ENCODE measurements at regions not wholly inside any gene's neighbourhood (a gene's known extent, or its start where the extent isn't known, plus 50 kb on each side); places are given as distances from the start of the nearest gene placed in this dataset.

GRCh38 chr1:115222616-115223402 is 115.2 kb downstream of the NGF start:
- Histone ChIP-seq H3K4me3 (ENCODE audit: insufficient read depth, low read length) (no peak overlapping the region), H3K4me1 (ENCODE audit: insufficient read depth, low read length) (peaks cover 7% of the 10 kb centered on the region), H3K4me2 (ENCODE audit: insufficient read depth, low read length) (no peak overlapping the region), H3K27me3 (ENCODE audit: insufficient read depth, low read length) (no peaks in the 10 kb centered on the region), H3K79me2 (ENCODE audit: insufficient read depth, low read length) (no peaks in the 10 kb centered on the region), H3K9me3 (ENCODE audit: low read depth, low read length) (no peaks in the 10 kb centered on the region), H3K36me3 (ENCODE audit: insufficient read depth, low read length) (no peaks in the 10 kb centered on the region), H2AFZ (ENCODE audit: low read length) (no peak overlapping the region), H3K27ac (ENCODE audit: low read depth, low read length) (no peak overlapping the region), H4K20me1 (ENCODE audit: insufficient read depth, low read length) (no peaks in the 10 kb centered on the region)
- no peak for TF ChIP-seq CTCF (IDR thresholded peaks at IDR 0.05; ENCODE audit: extremely low read depth, low read depth, low read length)
- no peak for DNase-seq (ENCODE audit: insufficient read length, low spot score, missing footprints)

DNA sequence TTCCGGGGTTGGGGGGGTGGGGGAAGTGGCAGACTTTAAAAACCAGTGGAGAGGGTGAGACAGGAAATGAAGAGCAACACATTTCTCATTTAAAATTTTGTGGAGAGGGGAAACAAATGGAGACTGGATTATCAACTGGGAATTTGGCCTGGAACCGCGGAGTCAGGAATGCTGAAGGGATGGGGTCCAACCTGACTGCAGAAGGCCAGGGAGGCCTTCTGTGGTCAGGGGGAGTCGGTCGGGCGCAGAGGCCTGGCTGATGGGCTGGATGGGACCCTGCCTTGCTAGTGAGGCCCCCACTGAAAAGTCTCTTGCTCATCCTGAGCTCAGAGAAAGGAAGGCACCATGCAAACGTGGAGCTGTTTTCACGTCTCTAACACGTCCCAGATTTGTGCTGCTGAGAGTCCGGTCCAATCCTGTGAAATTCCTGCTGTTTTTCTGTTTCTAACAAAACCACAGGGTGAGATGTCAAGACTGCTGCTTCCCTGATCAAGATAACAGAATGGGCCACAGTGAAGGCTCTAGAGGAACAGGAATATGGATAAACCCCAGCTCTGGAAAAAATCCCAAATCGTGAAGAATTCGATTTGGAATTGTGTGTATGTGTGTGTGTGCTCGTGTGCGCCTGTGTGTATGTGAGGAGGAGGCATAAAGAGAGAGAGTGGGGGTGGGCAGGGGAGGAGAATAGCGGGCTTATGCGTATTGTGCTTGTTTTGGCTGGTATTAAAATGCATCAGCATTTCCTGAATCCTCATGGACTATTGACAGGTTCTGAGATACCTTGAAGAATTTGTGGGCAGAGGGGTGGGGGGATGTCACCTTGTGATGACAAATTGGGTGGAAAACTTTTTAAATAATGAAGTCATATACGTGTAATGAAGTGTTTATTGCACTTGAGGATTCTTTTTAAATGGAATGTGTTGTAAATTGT is 117.4 kb downstream of the NGF start:
- no peaks in the 10 kb centered on the region for H3K36me3 ChIP-seq (ENCODE audit: insufficient read depth, low read length)
- H3K27ac ChIP-seq (ENCODE audit: low read depth, low read length), result no peak overlapping the region
- DNase-seq (ENCODE audit: insufficient read length, low spot score, missing footprints), result no peak
- no peak overlapping the region for H3K4me3 ChIP-seq (ENCODE audit: insufficient read depth, low read length)
- no peaks in the 10 kb centered on the region for H4K20me1 ChIP-seq (ENCODE audit: insufficient read depth, low read length)
- no peaks in the 10 kb centered on the region for H3K79me2 ChIP-seq (ENCODE audit: insufficient read depth, low read length)
- H2AFZ ChIP-seq (ENCODE audit: low read length), result no peak overlapping the region
- no peaks in the 10 kb centered on the region for H3K9me3 ChIP-seq (ENCODE audit: low read depth, low read length)
- no peaks in the 10 kb centered on the region for H3K4me1 ChIP-seq (ENCODE audit: insufficient read depth, low read length)
- TF ChIP-seq CTCF (IDR thresholded peaks at IDR 0.05; ENCODE audit: extremely low read depth, low read depth, low read length), result no peak
- H3K4me2 ChIP-seq (ENCODE audit: insufficient read depth, low read length), result no peak overlapping the region
- H3K27me3 ChIP-seq (ENCODE audit: insufficient read depth, low read length), result no peaks in the 10 kb centered on the region

GRCh38 chr1:115219927-115220326 is 118.1 kb downstream of the NGF start:
- H3K9me3 ChIP-seq (ENCODE audit: low read depth, low read length), result no peaks in the 10 kb centered on the region
- H3K27ac ChIP-seq (ENCODE audit: low read depth, low read length), result no peak overlapping the region
- TF ChIP-seq CTCF (IDR thresholded peaks at IDR 0.05; ENCODE audit: extremely low read depth, low read depth, low read length), result no peak
- H3K4me1 ChIP-seq (ENCODE audit: insufficient read depth, low read length), result no peaks in the 10 kb centered on the region
- no peak for DNase-seq (ENCODE audit: insufficient read length, low spot score, missing footprints)
- H3K4me2 ChIP-seq (ENCODE audit: insufficient read depth, low read length), result no peak overlapping the region
- H3K4me3 ChIP-seq (ENCODE audit: insufficient read depth, low read length), result no peak overlapping the region
- H3K27me3 ChIP-seq (ENCODE audit: insufficient read depth, low read length), result no peaks in the 10 kb centered on the region
- no peaks in the 10 kb centered on the region for H3K79me2 ChIP-seq (ENCODE audit: insufficient read depth, low read length)
- no peaks in the 10 kb centered on the region for H4K20me1 ChIP-seq (ENCODE audit: insufficient read depth, low read length)
- no peak overlapping the region for H2AFZ ChIP-seq (ENCODE audit: low read length)
- no peaks in the 10 kb centered on the region for H3K36me3 ChIP-seq (ENCODE audit: insufficient read depth, low read length)

- H3K79me2 ChIP-seq (ENCODE audit: insufficient read depth, low read length), result no peaks in the 10 kb centered on the region
Observed at GRCh38 chr1:115218699-115219098, 119.3 kb downstream of the NGF start.

More at GRCh38 chr1:115218699-115219098, 119.3 kb downstream of the NGF start:
- no peak for DNase-seq (ENCODE audit: insufficient read length, low spot score, missing footprints)
- H3K4me3 ChIP-seq (ENCODE audit: insufficient read depth, low read length), result no peak overlapping the region
- no peak overlapping the region for H3K4me2 ChIP-seq (ENCODE audit: insufficient read depth, low read length)
- no peak for TF ChIP-seq CTCF (IDR thresholded peaks at IDR 0.05; ENCODE audit: extremely low read depth, low read depth, low read length)
- H3K4me1 ChIP-seq (ENCODE audit: insufficient read depth, low read length), result no peaks in the 10 kb centered on the region
- no peaks in the 10 kb centered on the region for H4K20me1 ChIP-seq (ENCODE audit: insufficient read depth, low read length)
- no peaks in the 10 kb centered on the region for H3K36me3 ChIP-seq (ENCODE audit: insufficient read depth, low read length)
- H3K9me3 ChIP-seq (ENCODE audit: low read depth, low read length), result no peaks in the 10 kb centered on the region
- no peak overlapping the region for H3K27ac ChIP-seq (ENCODE audit: low read depth, low read length)
- H2AFZ ChIP-seq (ENCODE audit: low read length), result no peak overlapping the region
- H3K27me3 ChIP-seq (ENCODE audit: insufficient read depth, low read length), result no peaks in the 10 kb centered on the region

All from osteoblast (primary cell).